ENCODE measurements at regions not wholly inside any gene's neighbourhood (a gene's known extent, or its start where the extent isn't known, plus 50 kb on each side); places are given as distances from the start of the nearest gene placed in this dataset.
"Not testable (repeated sequence)": the region's sequence is repeated elsewhere in the genome, so short reads cannot be mapped to it uniquely, and the experiment has no call there.

GRCh38 chr2:175679231-175679630, 322.8 kb downstream of the LNPK start:
- no peak for DNase-seq

- DNase-seq = no peak
These were observed 324.2 kb downstream of the LNPK start for GRCh38 chr2:175677880-175678279.

- no peak for DNase-seq
These were observed 325.3 kb downstream of the LNPK start for GRCh38 chr2:175676813-175677212.

GRCh38 chr2:175668804-175669203, 333.3 kb downstream of the LNPK start:
- not testable (repeated sequence) for DNase-seq

- no peak for DNase-seq
These were observed 339.7 kb downstream of the LNPK start for GRCh38 chr2:175662335-175662734.

GRCh38 chr2:175648577-175649063, 353.4 kb downstream of the LNPK start:
- DNase-seq = no peak

GRCh38 chr2:175647058-175647457, 355.0 kb downstream of the LNPK start:
- no peak for DNase-seq

- DNase-seq = no peak
These were observed 361.4 kb downstream of the LNPK start for GRCh38 chr2:175640655-175641054.

- DNase-seq = no peak
These were observed 368.8 kb downstream of the LNPK start for GRCh38 chr2:175633227-175633626.

GRCh38 chr2:175631245-175631623, 370.8 kb downstream of the LNPK start:
- DNase-seq = no peak

GRCh38 chr2:175630280-175631244, 371.5 kb downstream of the LNPK start:
- no peak for DNase-seq

GRCh38 chr2:175628243-175628642, 373.8 kb downstream of the LNPK start:
- DNase-seq = no peak

- DNase-seq = no peak
These were observed 374.7 kb downstream of the LNPK start for GRCh38 chr2:175627405-175627804.

GRCh38 chr2:175626796-175627195, 375.3 kb downstream of the LNPK start:
- DNase-seq = no peak

- no peak for DNase-seq
These were observed 377.3 kb downstream of the LNPK start for GRCh38 chr2:175624785-175625184.

- DNase-seq = no peak
These were observed 377.8 kb downstream of the LNPK start for GRCh38 chr2:175624211-175624761.

GRCh38 chr2:175621821-175622220, 380.2 kb downstream of the LNPK start:
- no peak for DNase-seq

GRCh38 chr2:175620106-175620505, 382.0 kb downstream of the LNPK start:
- no peak for DNase-seq

GRCh38 chr2:175619179-175620045, 382.7 kb downstream of the LNPK start:
- DNase-seq = no peak

GRCh38 chr2:175612280-175612679, 389.8 kb downstream of the LNPK start:
- no peak for DNase-seq

GRCh38 chr2:175606010-175606841, 395.8 kb downstream of the LNPK start:
- no peak for DNase-seq

GRCh38 chr2:175605640-175606009, 396.4 kb downstream of the LNPK start:
- no peak for DNase-seq
